BE2C (cell line): ENCODE measurements at regions not wholly inside any gene's neighbourhood (a gene's known extent, or its start where the extent isn't known, plus 50 kb on each side); places are given as distances from the start of the nearest gene placed in this dataset.

Experiments used
- DNase-seq: peaks from one replicate; pipeline ENCODE4 v3.0.0-alpha.2; 2020
- H3K27me3 ChIP-seq: fragments of 250-450 bp; sonication (Bioruptor Pico); 2 replicates; pipeline ENCODE4 v1.5.1; 2020; ENCODE audit warnings: mild to moderate bottlenecking
- H3K36me3 ChIP-seq: fragments of 250-450 bp; sonication (Bioruptor Pico); 2 replicates; pipeline ENCODE4 v1.5.1; 2020; ENCODE audit warnings: mild to moderate bottlenecking
- H3K4me1 ChIP-seq: fragments of 250-450 bp; sonication (Bioruptor Pico); 2 replicates; pipeline ENCODE4 v1.5.1; 2020
- H3K4me3 ChIP-seq: 2 replicates; pipeline ENCODE4 v1.5.1; 2011; ENCODE audit warnings: low read depth, low read length
- H3K9me3 ChIP-seq: fragments of 250-450 bp; sonication (Bioruptor Pico); 2 replicates; pipeline ENCODE4 v1.5.1; 2020
- CTCF ChIP-seq: IDR thresholded peaks from 2 replicates; pipeline ENCODE4 v1.5.1; 2012; ENCODE audit warnings: mild to moderate bottlenecking, low read depth, low read length

DNA sequence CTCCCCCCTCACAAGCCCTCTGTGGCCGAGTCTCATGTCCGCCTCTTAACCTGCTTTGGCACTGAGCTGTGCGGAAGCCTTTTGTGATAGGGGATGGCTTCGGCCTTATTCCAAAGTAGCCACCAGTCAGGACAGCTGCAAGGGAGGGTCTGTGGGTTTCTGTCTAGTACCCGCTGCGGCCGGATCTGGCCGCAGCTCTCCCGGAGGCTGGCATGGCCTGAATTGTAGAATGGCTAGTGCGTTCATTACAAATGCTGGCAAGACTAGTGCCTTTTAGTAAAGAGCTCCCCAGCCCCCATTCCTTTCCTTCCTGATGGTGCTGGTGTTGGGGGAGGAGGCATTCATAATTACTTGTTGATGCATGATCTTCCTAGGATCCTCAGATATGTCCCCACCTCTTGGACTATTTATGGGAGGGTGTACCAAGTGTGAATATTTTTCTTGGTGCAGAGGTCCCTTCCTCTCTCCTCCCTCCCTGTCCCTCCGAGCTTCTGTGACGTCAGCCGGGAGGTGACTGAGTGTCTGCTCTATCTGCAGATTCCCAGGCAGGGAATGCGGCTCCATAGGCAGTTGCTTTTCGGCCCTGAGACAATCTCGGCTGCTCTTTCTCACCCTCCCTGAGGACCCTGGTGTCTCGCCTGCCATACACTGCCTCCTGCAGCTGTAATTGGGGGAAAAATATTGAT lies 108.7 kb upstream of the E2F8 start:
- H3K4me3 ChIP-seq, result no peak overlapping the region
- no peaks in the 10 kb centered on the region for H3K4me1 ChIP-seq
- no peak for DNase-seq
- H3K36me3 ChIP-seq, result no peaks in the 10 kb centered on the region
- peaks cover 34% of the 10 kb centered on the region for H3K27me3 ChIP-seq
- no peak for TF ChIP-seq CTCF
- H3K9me3 ChIP-seq, result no peaks in the 10 kb centered on the region

DNA sequence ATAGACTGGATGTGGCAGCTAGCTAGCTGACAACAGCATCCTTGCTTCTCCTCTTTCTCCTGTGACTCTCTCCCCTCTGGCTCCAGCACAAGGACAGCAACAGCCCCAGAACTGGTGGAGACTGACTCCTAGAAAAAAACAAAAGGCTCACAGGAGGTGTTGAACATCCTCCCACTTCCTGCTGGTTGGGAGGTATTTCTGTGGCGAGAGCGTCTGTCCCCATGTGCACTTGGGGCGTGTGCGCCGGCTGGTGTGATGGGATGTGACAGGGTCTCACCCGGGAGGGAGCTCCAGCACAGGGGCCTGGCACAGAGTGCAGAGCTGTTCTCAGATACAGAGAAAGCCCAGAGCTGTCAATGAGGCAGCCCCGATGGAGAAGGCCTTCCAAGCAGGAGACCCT lies 107.2 kb upstream of the E2F8 start:
- no peaks in the 10 kb centered on the region for H3K4me1 ChIP-seq
- H3K36me3 ChIP-seq, result no peaks in the 10 kb centered on the region
- H3K27me3 ChIP-seq, result peaks cover 39% of the 10 kb centered on the region
- no peak for DNase-seq
- no peak overlapping the region for H3K4me3 ChIP-seq
- H3K9me3 ChIP-seq, result no peaks in the 10 kb centered on the region
- no peak for TF ChIP-seq CTCF

- H3K27me3 ChIP-seq, result peaks cover 39% of the 10 kb centered on the region
- H3K9me3 ChIP-seq, result no peaks in the 10 kb centered on the region
- TF ChIP-seq CTCF, result no peak
- DNase-seq, result no peak
- H3K4me3 ChIP-seq, result peak overlapping the region; percentile 14; the same call in 1 of the 2 replicates
- no peaks in the 10 kb centered on the region for H3K36me3 ChIP-seq
- H3K4me1 ChIP-seq, result no peaks in the 10 kb centered on the region
Observed at GRCh38 chr11:19345848-19346681, 105.3 kb upstream of the E2F8 start.

- H3K4me3 ChIP-seq, result no peak overlapping the region; the same call in 1 of the 2 replicates
Observed at GRCh38 chr11:19345519-19345847, 104.7 kb upstream of the E2F8 start.

DNA sequence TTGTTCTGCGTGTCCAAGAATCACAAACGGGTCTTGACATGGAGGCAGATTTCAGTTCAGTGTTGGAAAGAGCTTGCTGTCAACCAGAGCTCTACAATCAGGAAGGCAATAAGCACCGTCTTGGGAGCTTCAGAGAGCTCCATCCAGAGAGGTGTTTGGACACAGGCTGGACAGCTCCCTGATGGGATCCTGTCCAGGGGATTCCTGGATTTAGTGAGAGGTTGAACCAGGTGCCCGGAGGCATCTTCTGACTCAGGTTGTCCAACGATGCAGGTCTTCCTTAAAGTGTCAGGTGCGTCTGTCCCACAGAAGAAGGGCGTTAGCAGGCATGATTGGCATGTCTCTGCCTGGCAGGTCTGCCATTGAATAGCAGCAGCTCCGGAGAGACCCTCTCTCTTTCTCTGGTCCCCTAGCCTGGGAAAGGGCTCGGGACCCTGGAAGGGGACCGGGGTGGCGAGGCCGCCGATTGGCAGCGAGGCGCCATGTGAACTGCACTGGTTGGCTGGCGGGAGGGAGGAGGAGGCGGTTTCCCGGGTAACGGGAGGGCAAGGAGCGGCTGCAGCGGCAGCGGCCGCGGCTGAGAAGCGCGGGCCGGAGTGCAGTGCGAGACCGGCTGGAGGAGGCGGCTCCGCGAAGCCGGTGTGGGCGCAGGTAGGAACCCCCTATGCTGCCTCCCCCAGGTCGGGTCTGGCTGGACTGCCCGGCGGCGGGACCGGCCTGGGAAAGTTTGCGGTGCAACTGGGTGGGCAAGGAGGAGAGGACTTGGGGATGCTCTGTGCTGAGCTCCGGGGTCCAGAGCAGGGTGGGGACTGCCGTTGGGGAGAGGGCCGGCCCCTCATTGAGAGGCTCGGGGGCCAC lies 104.1 kb upstream of the E2F8 start:
- Histone ChIP-seq H3K9me3 (no peaks in the 10 kb centered on the region), H3K27me3 (peaks cover 39% of the 10 kb centered on the region), H3K36me3 (no peaks in the 10 kb centered on the region), H3K4me3 (no peak overlapping the region), H3K4me1 (no peaks in the 10 kb centered on the region)
- DNase-seq, result peak; percentile 54
- TF ChIP-seq CTCF, result no peak

More at GRCh38 chr11:19345519-19345847, 104.7 kb upstream of the E2F8 start:
- TF ChIP-seq CTCF, result no peak
- no peaks in the 10 kb centered on the region for H3K36me3 ChIP-seq
- H3K4me1 ChIP-seq, result no peaks in the 10 kb centered on the region
- H3K27me3 ChIP-seq, result peaks cover 39% of the 10 kb centered on the region
- DNase-seq, result no peak
- H3K9me3 ChIP-seq, result no peaks in the 10 kb centered on the region
